ENCODE measurements at regions not wholly inside any gene's neighbourhood (a gene's known extent, or its start where the extent isn't known, plus 50 kb on each side); places are given as distances from the start of the nearest gene placed in this dataset.
"Not testable (repeated sequence)": the region's sequence is repeated elsewhere in the genome, so short reads cannot be mapped to it uniquely, and the experiment has no call there.

GRCh38 chr17:77828749-77829539 lies 129.6 kb upstream of the TNRC6C start:
- H3K27ac ChIP-seq (ENCODE audit: low read depth): no peak overlapping the region

DNA sequence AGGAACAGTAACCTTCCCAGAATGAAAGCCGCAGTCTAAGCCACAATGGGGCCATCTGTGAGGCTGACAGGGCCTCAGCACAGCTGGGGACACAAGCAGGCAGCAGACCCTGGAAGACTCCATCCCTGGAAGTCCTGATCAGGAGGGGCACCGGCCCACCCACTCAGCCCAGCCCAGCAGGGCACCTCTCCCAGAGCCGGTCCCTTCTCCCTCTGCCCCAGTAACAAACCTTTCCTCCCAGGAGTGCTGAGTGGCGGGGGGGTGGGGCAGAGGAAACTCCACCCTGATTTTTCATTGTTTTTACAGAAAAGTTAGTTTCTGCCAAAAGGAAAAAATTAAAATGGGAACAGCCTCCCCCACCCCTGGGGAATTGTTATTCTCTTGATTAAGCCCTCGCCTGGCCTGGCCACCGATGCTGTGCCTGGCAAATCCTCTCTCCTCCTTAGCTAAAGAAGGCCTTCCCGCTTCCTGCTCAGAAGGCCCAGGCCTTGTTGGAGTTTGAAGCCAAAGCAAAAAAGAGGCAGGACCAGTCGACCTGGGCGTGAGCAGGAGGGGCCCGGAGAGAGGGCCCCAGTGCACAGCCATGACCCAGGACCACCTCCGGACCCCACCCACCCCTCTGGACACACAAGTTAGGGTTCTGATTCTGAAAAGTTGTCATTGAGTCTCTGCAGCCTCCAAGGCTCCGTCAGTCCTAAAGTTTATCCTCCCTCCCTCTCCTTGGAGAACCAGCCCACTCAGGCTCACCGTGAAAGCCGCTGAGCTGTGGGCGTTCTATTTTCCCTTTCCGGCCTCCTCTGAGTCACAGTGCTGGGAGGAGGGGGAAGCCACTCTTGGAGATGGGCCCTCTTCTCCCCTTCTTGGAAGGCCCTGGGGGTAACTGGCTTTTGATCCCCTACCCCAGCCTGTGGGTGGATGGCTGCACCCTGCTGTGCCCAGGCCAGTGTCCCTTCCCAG lies 128.4 kb upstream of the TNRC6C start:
- Histone ChIP-seq H3K36me3 (ENCODE audit: insufficient read depth) (no peaks in the 10 kb centered on the region), H3K4me1 (ENCODE audit: insufficient read depth) (no peaks in the 10 kb centered on the region), H3K4me3 (ENCODE audit: low read depth, low read length) (no peak overlapping the region), H3K27ac (ENCODE audit: low read depth) (peak overlapping the region; percentile 83)
- DNase-seq (ENCODE audit: extremely low spot score): no peak
- 34% methylated on average over 16 of the region's 16 CpGs for WGBS

More at GRCh38 chr17:77828749-77829539, 129.6 kb upstream of the TNRC6C start:
- 96% methylated on average over 21 of the region's 21 CpGs for WGBS
- Histone ChIP-seq H3K4me3 (ENCODE audit: low read depth, low read length) (no peak overlapping the region), H3K36me3 (ENCODE audit: insufficient read depth) (no peaks in the 10 kb centered on the region), H3K4me1 (ENCODE audit: insufficient read depth) (no peaks in the 10 kb centered on the region)
- DNase-seq (ENCODE audit: extremely low spot score): no peak

DNA sequence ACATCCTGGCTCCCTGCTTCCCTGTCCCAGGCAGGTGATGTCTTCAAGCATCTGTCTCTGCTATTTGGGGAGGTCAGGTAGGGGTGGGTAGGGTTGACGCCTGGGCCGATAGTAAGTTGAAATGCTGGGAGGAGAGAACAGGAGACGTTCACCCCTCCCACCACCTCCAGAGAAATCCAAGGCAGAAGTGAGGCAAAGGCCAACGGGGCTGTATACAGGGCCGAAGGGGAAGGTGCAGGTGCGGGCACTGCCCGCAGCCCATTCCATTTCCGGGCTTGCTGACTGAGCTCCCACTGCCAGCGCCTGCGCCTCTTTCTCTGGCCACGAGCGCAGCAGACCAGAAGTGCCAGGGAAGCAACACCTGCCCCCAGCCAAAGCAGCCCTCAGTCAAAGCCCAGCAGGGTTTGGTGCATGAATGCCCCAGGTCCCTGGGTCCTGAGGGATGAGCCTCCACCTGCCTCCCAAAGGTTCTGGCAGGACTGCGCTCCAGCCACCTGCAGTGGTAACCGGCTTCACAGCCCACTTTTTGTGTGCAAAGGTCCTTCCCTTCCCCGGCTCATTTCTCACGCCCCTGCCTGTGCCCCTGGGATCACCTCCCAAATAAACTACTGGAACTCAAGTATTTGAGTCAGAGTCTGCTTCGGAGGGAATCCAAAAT lies 127.6 kb upstream of the TNRC6C start:
- Histone ChIP-seq H3K4me1 (ENCODE audit: insufficient read depth) (no peaks in the 10 kb centered on the region), H3K27ac (ENCODE audit: low read depth) (peak overlapping the region; percentile 83), H3K36me3 (ENCODE audit: insufficient read depth) (no peaks in the 10 kb centered on the region), H3K4me3 (ENCODE audit: low read depth, low read length) (no peak overlapping the region)
- WGBS: 78% methylated on average over 17 of the region's 17 CpGs
- no peak for DNase-seq (ENCODE audit: extremely low spot score)

- WGBS: 74% methylated on average over 17 of the region's 17 CpGs
- no peak overlapping the region for H3K4me3 ChIP-seq (ENCODE audit: low read depth, low read length)
- no peaks in the 10 kb centered on the region for H3K36me3 ChIP-seq (ENCODE audit: insufficient read depth)
- no peak for DNase-seq (ENCODE audit: extremely low spot score)
- no peak overlapping the region for H3K27ac ChIP-seq (ENCODE audit: low read depth)
- no peaks in the 10 kb centered on the region for H3K4me1 ChIP-seq (ENCODE audit: insufficient read depth)
Measured at GRCh38 chr17:77831474-77832179, 126.9 kb upstream of the TNRC6C start.

GRCh38 chr17:77832180-77832560 lies 126.3 kb upstream of the TNRC6C start:
- H3K36me3 ChIP-seq (ENCODE audit: insufficient read depth): no peaks in the 10 kb centered on the region
- WGBS: 87% methylated on average over 8 of the region's 8 CpGs
- no peak overlapping the region for H3K27ac ChIP-seq (ENCODE audit: low read depth)
- no peak overlapping the region for H3K4me3 ChIP-seq (ENCODE audit: low read depth, low read length)
- no peaks in the 10 kb centered on the region for H3K4me1 ChIP-seq (ENCODE audit: insufficient read depth)
- no peak for DNase-seq (ENCODE audit: extremely low spot score)

- Histone ChIP-seq H3K4me1 (ENCODE audit: insufficient read depth) (no peaks in the 10 kb centered on the region), H3K27ac (ENCODE audit: low read depth) (no peak overlapping the region), H3K4me3 (ENCODE audit: low read depth, low read length) (no peak overlapping the region), H3K36me3 (ENCODE audit: insufficient read depth) (no peaks in the 10 kb centered on the region)
- DNase-seq (ENCODE audit: extremely low spot score): no peak
- WGBS: 89% methylated on average over 5 of the region's 5 CpGs
Measured at GRCh38 chr17:77833769-77834168, 124.7 kb upstream of the TNRC6C start.

DNA sequence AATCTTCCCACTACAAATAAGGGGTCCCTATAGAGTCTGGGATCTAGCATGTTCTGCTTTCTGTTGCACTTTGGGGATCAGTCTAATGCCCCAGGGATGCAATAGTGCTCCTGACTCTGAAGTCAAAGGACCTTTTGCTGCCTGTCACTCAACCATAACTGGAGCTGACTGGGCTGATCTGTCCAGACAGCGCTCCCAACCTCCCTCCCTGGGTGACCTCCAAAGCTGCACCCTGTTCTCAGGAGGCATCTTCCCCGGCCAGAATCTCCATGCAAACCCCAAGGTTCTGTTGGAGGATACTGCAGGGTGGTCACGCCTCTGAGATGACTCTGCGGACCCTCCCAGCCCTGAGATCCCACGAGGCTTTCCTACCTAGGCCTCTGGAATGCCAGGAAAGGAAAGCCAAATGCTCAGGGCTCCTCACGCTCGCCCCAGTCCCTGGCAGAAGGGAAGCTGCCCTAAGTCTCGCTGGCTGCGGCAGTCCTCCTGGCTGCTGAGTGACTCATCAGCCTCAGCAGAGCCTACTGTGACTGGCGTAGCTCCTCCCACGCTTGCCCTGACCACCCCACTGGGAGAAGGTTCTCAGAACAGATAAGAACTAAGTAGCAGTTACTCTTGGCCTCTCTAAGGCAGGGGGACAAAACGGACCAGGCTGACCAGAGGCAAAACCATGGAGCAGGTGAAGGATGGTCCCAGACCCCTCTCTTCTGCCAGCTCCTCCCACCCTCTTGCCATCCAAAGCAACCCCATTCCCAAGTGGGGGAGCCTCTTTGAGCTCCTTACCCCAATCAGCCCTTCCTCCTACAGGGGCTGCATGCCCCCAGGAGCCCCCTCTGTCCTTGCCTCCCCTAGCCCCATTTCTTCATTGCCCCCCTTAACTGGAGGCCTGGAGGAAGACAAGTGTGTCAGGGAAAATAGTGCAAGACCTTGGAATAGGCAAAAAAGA lies 124.1 kb upstream of the TNRC6C start:
- Histone ChIP-seq H3K27ac (ENCODE audit: low read depth) (no peak overlapping the region), H3K4me3 (ENCODE audit: low read depth, low read length) (no peak overlapping the region), H3K4me1 (ENCODE audit: insufficient read depth) (no peaks in the 10 kb centered on the region), H3K36me3 (ENCODE audit: insufficient read depth) (no peaks in the 10 kb centered on the region)
- 44% methylated on average over 12 of the region's 12 CpGs for whole genome bisulfite sequencing
- no peak for DNase-seq (ENCODE audit: extremely low spot score)

- Histone ChIP-seq H3K27ac (ENCODE audit: low read depth) (no peak overlapping the region), H3K36me3 (ENCODE audit: insufficient read depth) (no peaks in the 10 kb centered on the region), H3K4me1 (ENCODE audit: insufficient read depth) (no peaks in the 10 kb centered on the region), H3K4me3 (ENCODE audit: low read depth, low read length) (no peak overlapping the region)
- no peak for DNase-seq (ENCODE audit: extremely low spot score)
- 83% methylated on average over 3 of the region's 3 CpGs for WGBS
Measured at GRCh38 chr17:77836557-77837041, 121.9 kb upstream of the TNRC6C start.

DNA sequence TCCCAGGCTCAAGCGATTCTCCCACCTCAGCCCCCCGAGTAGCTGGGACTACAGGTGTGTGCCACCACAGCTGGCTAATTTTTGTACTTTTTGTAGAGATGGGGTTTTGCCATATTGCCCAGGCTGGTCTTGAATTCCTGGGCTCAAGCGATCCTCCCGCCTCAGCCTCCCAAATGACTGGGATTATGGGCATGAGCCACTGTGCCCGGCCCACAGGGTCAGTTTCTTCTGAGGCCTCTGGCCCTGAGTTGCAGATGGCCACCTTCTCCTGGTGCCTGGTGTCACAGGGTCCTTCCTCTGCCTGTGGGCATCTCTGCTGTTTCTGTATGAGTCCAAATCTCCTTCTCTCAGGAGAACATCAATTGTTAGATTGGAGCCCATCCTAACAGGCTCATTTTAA lies 121.4 kb upstream of the TNRC6C start:
- H3K27ac ChIP-seq (ENCODE audit: low read depth); H3K4me1 ChIP-seq (ENCODE audit: insufficient read depth); H3K4me3 ChIP-seq (ENCODE audit: low read depth, low read length); DNase-seq (ENCODE audit: extremely low spot score); H3K36me3 ChIP-seq (ENCODE audit: insufficient read depth): not testable (repeated sequence)
- WGBS: 95% methylated on average over 5 of the region's 5 CpGs

DNA sequence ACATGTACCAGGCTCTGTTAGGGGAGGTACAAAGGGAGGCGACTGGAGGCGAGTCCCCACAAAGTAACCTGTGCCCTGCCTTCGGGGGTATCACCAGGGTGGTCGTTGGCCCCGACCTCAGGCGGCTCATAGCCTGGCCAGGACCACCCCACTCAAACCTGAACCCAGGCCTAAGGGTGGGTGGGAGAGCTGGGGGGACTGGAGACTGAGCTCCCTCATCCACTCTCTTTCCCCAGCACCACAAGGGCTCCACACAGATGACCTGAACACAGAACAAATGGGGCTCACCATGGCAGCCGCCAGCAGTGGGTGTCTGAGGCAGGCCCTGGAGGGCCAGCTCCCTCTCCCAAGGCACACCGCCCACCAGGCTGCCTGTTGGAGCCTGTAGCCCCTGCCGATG lies 120.6 kb upstream of the TNRC6C start:
- Histone ChIP-seq H3K4me3 (ENCODE audit: low read depth, low read length) (no peak overlapping the region), H3K27ac (ENCODE audit: low read depth) (no peak overlapping the region), H3K36me3 (ENCODE audit: insufficient read depth) (no peaks in the 10 kb centered on the region), H3K4me1 (ENCODE audit: insufficient read depth) (no peaks in the 10 kb centered on the region)
- WGBS: 92% methylated on average over 9 of the region's 9 CpGs
- DNase-seq (ENCODE audit: extremely low spot score): no peak

DNA sequence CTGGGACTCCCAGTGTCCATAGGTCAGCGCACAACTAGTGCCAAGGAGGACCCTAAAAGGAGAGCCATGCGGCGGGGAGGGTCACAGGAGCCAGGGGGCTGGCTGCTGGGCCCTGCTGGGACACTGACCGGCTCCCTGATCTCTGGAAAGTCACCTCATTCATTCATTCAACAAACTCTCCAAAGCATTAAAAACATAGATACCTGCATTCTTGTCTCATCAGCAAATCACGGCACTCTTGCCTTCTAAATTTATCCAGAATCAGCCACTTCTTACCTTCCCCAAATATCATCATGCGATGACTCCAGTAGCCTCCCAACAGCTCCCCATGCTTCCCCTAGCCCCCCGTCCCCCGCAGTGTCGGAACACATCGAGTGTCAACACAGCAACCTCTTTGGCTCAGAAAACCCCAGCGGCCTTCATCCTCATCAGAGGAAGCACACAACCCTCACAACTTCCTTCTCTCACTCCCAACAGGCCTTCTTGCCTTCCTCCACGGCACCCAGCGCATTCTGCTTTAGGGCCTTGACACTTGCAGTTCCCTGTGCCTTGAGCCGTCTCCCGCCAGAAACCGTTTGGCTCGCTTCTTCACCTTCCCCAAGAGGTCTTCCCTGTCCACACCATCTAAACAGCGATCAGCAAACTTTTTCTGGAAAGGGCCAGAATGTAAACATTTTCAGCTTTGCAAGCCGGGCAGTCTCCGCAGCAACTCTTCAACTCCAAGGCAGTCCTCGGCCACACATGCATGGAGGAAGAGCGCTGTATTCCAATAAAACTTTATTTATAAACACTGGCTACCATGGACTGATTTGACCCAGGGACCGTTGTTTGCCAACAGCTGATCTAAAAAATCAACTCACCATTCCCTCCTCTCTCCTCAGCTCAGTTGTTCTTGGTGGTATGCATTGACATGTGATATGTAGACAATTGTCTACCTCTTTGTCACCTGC lies 119.5 kb upstream of the TNRC6C start:
- WGBS: 90% methylated on average over 23 of the region's 23 CpGs
- H3K36me3 ChIP-seq (ENCODE audit: insufficient read depth): no peaks in the 10 kb centered on the region
- H3K4me1 ChIP-seq (ENCODE audit: insufficient read depth): no peaks in the 10 kb centered on the region
- H3K4me3 ChIP-seq (ENCODE audit: low read depth, low read length): no peak overlapping the region
- H3K27ac ChIP-seq (ENCODE audit: low read depth): no peak overlapping the region
- no peak for DNase-seq (ENCODE audit: extremely low spot score)
